HG02759 (cell line): ENCODE measurements at regions not wholly inside any gene's neighbourhood (a gene's known extent, or its start where the extent isn't known, plus 50 kb on each side); places are given as distances from the start of the nearest gene placed in this dataset.
A peak's percentile ranks its signal among the peaks of the same experiment; 100 is the strongest.
"Not testable (repeated sequence)": the region's sequence is repeated elsewhere in the genome, so short reads cannot be mapped to it uniquely, and the experiment has no call there.

Source experiments
- ATAC-seq: cut with Tn5 transposase; IDR thresholded peaks from one replicate; pipeline ENCODE4 v1.9.1; 2021; ENCODE audit warnings: mild to moderate bottlenecking, moderate library complexity; ENCODE audit not compliant: unreplicated experiment

GRCh38 chr11:97617031-97617430 is 1227.2 kb downstream of the JRKL start:
- ATAC-seq = no peak

GRCh38 chr11:97620007-97620406 is 1230.2 kb downstream of the JRKL start:
- ATAC-seq = no peak

- no peak for ATAC-seq
These were observed 1231.5 kb downstream of the JRKL start for GRCh38 chr11:97621282-97621681.

GRCh38 chr11:97622795-97623194 is 1233.0 kb downstream of the JRKL start:
- no peak for ATAC-seq

- ATAC-seq = not testable (repeated sequence)
These were observed 1246.9 kb downstream of the JRKL start for GRCh38 chr11:97636741-97637140.

- ATAC-seq = no peak
These were observed 1247.9 kb downstream of the JRKL start for GRCh38 chr11:97637701-97638100.

GRCh38 chr11:97638641-97639224 is 1248.9 kb downstream of the JRKL start:
- no peak for ATAC-seq

- ATAC-seq = no peak
These were observed 1252.2 kb downstream of the JRKL start for GRCh38 chr11:97641988-97642387.

- no peak for ATAC-seq
These were observed 1255.9 kb downstream of the JRKL start for GRCh38 chr11:97645736-97646135.

- no peak for ATAC-seq
These were observed 1266.5 kb downstream of the JRKL start for GRCh38 chr11:97656356-97656755.

- no peak for ATAC-seq
These were observed 1268.0 kb downstream of the JRKL start for GRCh38 chr11:97657852-97658251.

GRCh38 chr11:97667057-97667456 is 1277.2 kb downstream of the JRKL start:
- no peak for ATAC-seq

GRCh38 chr11:97683733-97684132 is 1293.9 kb downstream of the JRKL start:
- peak; percentile 73 for ATAC-seq

- no peak for ATAC-seq
These were observed 1295.0 kb downstream of the JRKL start for GRCh38 chr11:97684486-97685439.

- ATAC-seq = no peak
These were observed 1295.9 kb downstream of the JRKL start for GRCh38 chr11:97685695-97686094.

- ATAC-seq = no peak
These were observed 1297.3 kb downstream of the JRKL start for GRCh38 chr11:97687111-97687510.

GRCh38 chr11:97691061-97691460 is 1301.2 kb downstream of the JRKL start:
- ATAC-seq = no peak

- ATAC-seq = no peak
These were observed 1313.1 kb downstream of the JRKL start for GRCh38 chr11:97702951-97703350.

GRCh38 chr11:97703851-97704250 is 1314.0 kb downstream of the JRKL start:
- no peak for ATAC-seq

- not testable (repeated sequence) for ATAC-seq
These were observed 1315.3 kb upstream of the CNTN5 start for GRCh38 chr11:97705441-97705840.

GRCh38 chr11:97717922-97718321 is 1302.8 kb upstream of the CNTN5 start:
- ATAC-seq = no peak

- ATAC-seq = no peak
These were observed 1298.7 kb upstream of the CNTN5 start for GRCh38 chr11:97722065-97722464.
